IMR-90 (cell line): ENCODE measurements at regions not wholly inside any gene's neighbourhood (a gene's known extent, or its start where the extent isn't known, plus 50 kb on each side); places are given as distances from the start of the nearest gene placed in this dataset.

ENCODE experiments used
- ATAC-seq: fragments of 200-7000 bp; cut with Tn5 transposase; 2 replicates; pipeline ENCODE4 v1.9.1; 2020; ENCODE audit warnings: low read depth, mild to moderate bottlenecking, moderate library complexity
- BruUV-seq: library from RNA; stranded (reverse); fragments of 400-500 nt; replicated peaks from 2 replicates; lab custom pipeline; 2021; lab: Mats Ljungman, UMichigan
- CTCF ChIA-PET: fragments of 300-600 bp; formaldehyde crosslinking; extraction: SDS; loops from one replicate; lab custom pipeline; 2021; ENCODE audit warnings: antibody characterized with exemption; lab: Yijun Ruan, JAX
- POLR2A ChIA-PET: fragments of 300-600 bp; sonication (Branson Sonifier 250); formaldehyde crosslinking; loops from one replicate; lab custom pipeline; 2022; ENCODE audit warnings: antibody characterized with exemption; ENCODE audit not compliant: unreplicated experiment; lab: Charles Lee
- DNase-seq: peaks from one replicate; pipeline ENCODE4 v3.0.0; 2013
- H2AFZ ChIP-seq: replicated peaks from 2 replicates; pipeline ENCODE3; 2013; ENCODE audit warnings: low read length, mild to moderate bottlenecking; ENCODE audit not compliant: poor library complexity
- H2AK5ac ChIP-seq: 2 replicates; pipeline ENCODE4 v1.6.1; 2013; ENCODE audit warnings: low read depth, low read length, inconsistent platforms
- H2AK9ac ChIP-seq: replicated peaks from 2 replicates; pipeline ENCODE3; 2013; ENCODE audit warnings: mild to moderate bottlenecking, low read depth, low read length, moderate library complexity; ENCODE audit not compliant: poor library complexity
- H2BK120ac ChIP-seq: 2 replicates; pipeline ENCODE4 v1.6.1; 2013; ENCODE audit warnings: low read depth, low read length, inconsistent platforms
- H2BK15ac ChIP-seq: 3 replicates; pipeline ENCODE4 v1.6.1; 2013; ENCODE audit warnings: low read depth, low read length, inconsistent platforms
- H2BK20ac ChIP-seq: 2 replicates; pipeline ENCODE4 v1.6.1; 2013; ENCODE audit warnings: low read depth, mild to moderate bottlenecking, inconsistent platforms, low read length, moderate library complexity
- H2BK5ac ChIP-seq: 2 replicates; pipeline ENCODE4 v1.6.1; 2013; ENCODE audit warnings: mild to moderate bottlenecking, low read depth, low read length, inconsistent platforms; ENCODE audit not compliant: poor library complexity, severe bottlenecking
- H3K14ac ChIP-seq: replicated peaks from 2 replicates; pipeline ENCODE4 v1.6.1; 2013; ENCODE audit warnings: low read depth, low read length, inconsistent platforms
- H3K18ac ChIP-seq: 2 replicates; pipeline ENCODE4 v1.6.1; 2013; ENCODE audit warnings: low read depth, low read length, control low read depth
- H3K23ac ChIP-seq: 2 replicates; pipeline ENCODE4 v1.6.1; 2013; ENCODE audit warnings: low read depth, low read length, inconsistent platforms
- H3K27ac ChIP-seq: 2 replicates; pipeline ENCODE4 v1.5.1; 2013; ENCODE audit warnings: mild to moderate bottlenecking, control low read depth, low read length; ENCODE audit not compliant: insufficient read depth
- H3K27me3 ChIP-seq: 2 replicates; pipeline ENCODE4 v1.6.1; 2013; ENCODE audit warnings: low read length; ENCODE audit not compliant: control insufficient read depth, insufficient read depth
- H3K36me3 ChIP-seq: 2 replicates; pipeline ENCODE4 v1.6.1; 2013; ENCODE audit warnings: low read length, mixed read lengths; ENCODE audit not compliant: control insufficient read depth, insufficient read depth
- H3K4ac ChIP-seq: 2 replicates; pipeline ENCODE4 v1.6.1; 2013; ENCODE audit warnings: low read depth, low read length, inconsistent platforms
- H3K4me1 ChIP-seq: 2 replicates; pipeline ENCODE4 v1.6.1; 2013; ENCODE audit warnings: low read length, mixed read lengths; ENCODE audit not compliant: control insufficient read depth, insufficient read depth
- H3K4me2 ChIP-seq: 2 replicates; pipeline ENCODE4 v1.6.1; 2013; ENCODE audit warnings: low read depth, mild to moderate bottlenecking, control low read depth, low read length, moderate library complexity
- H3K4me3 ChIP-seq: 2 replicates; pipeline ENCODE4 v1.5.1; 2013; ENCODE audit warnings: low read depth, mild to moderate bottlenecking, control low read depth, low read length, moderate library complexity; ENCODE audit not compliant: insufficient read depth
- H3K56ac ChIP-seq: 2 replicates; pipeline ENCODE4 v1.6.1; 2013; ENCODE audit warnings: low read length, inconsistent platforms; ENCODE audit not compliant: insufficient read depth; ENCODE audit errors: extremely low read depth
- H3K79me1 ChIP-seq, 2 experiments: 2 replicates each; pipeline ENCODE4 v1.6.1; 2013; ENCODE audit warnings: low read length in 2 of 2, inconsistent platforms in 1 of 2, low read depth in 1 of 2
- H3K9ac ChIP-seq: 2 replicates; pipeline ENCODE4 v1.6.1; 2013; ENCODE audit warnings: low read depth, low read length, control low read depth
- H3K9me1 ChIP-seq: 2 replicates; pipeline ENCODE4 v1.6.1; 2013; ENCODE audit warnings: low read length, inconsistent platforms; ENCODE audit not compliant: insufficient read depth
- H3K9me3 ChIP-seq: 2 replicates; pipeline ENCODE4 v1.6.1; 2013; ENCODE audit warnings: low read length; ENCODE audit not compliant: control insufficient read depth, insufficient read depth
- H4K20me1 ChIP-seq: 2 replicates; pipeline ENCODE4 v1.6.1; 2013; ENCODE audit warnings: low read length, inconsistent platforms; ENCODE audit not compliant: insufficient read depth
- H4K5ac ChIP-seq: 2 replicates; pipeline ENCODE4 v1.6.1; 2013; ENCODE audit warnings: mild to moderate bottlenecking, low read depth, low read length, control low read depth
- H4K8ac ChIP-seq, 2 experiments: 2 replicates each; pipeline ENCODE4 v1.6.1; 2013; ENCODE audit warnings: low read depth in 2 of 2, low read length in 2 of 2, control low read depth in 1 of 2, inconsistent platforms in 1 of 2
- H4K91ac ChIP-seq: 2 replicates; pipeline ENCODE4 v1.6.1; 2013; ENCODE audit warnings: low read depth, low read length, inconsistent platforms; ENCODE audit not compliant: insufficient read depth
- CHD1 ChIP-seq: IDR thresholded peaks from 2 replicates; pipeline ENCODE4 v1.6.1; 2012; ENCODE audit warnings: low read depth, low read length, improper control_type of control experiment
- SMC3 ChIP-seq: fragments of 150-350 bp; IDR thresholded peaks from 2 replicates; pipeline ENCODE4 v1.6.1; 2016; ENCODE audit warnings: low read depth, mild to moderate bottlenecking, antibody characterized with exemption, low read length, moderate library complexity
- WGBS, 2 experiments: methylation state at CpG; one replicate each; pipeline versions ENCODE4 v1.1.5 to v1.1.7; 2013; ENCODE audit warnings: missing lambda C conversion rate in 2 of 2; ENCODE audit not compliant: insufficient read length in 1 of 2; ENCODE audit errors: extremely low coverage in 2 of 2; 5-methylcytosine and 5-hydroxymethylcytosine counted together
- dilution Hi-C: fragments of 300-500 bp; cut with HindIII; formaldehyde crosslinking; loops from one replicate; pipeline ENCODE4 v1.14.3; 2018; ENCODE audit warnings: low sequenced_read_pairs; ENCODE audit not compliant: unreplicated experiment
- in situ Hi-C: fragments of 300-500 bp; cut with MboI; formaldehyde crosslinking; loops from 3 replicates; pipeline ENCODE4 v1.14.3; 2019; ENCODE audit warnings: low sequenced_read_pairs, inconsistent platforms, mixed read lengths
- intact Hi-C: fragments of 100-400 bp; cut with micrococcal nuclease; formaldehyde crosslinking; loops from 2 replicates; pipeline ENCODE4 v1.10.0; 2022
- TF ChIP-seq, protein P1 (sequence below): fragments of 150-350 bp; IDR thresholded peaks from 2 replicates; pipeline ENCODE4 v1.6.1; 2016; ENCODE audit warnings: low read depth, mild to moderate bottlenecking, low read length, moderate library complexity, borderline replicate concordance

DNA sequence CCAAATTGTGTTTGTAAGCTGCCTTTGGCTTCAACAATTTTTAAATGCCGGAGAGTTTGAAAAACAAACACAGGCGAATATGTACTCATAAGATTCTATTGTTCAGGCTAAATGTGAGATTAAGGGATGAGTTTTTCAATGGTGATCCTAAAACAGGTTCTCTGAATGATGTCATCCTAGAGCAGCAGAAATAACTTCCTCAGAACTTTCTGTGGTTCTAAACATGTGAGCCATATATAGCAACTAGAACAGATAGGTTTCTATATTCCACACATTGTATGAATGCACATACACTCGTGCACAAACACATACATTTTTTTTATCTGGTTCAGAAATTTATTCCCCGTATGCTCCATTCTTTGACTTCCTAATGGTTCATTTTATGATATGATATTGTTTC, 1352.2 kb downstream of the CDH8 start:
- Histone ChIP-seq H3K23ac (no peak overlapping the region), H3K9ac (no peak overlapping the region), H4K8ac (no peak overlapping the region), H3K9me3 (peaks cover 10% of the 10 kb centered on the region; the same call in 1 of the 2 replicates), H3K56ac (no peak overlapping the region), H4K91ac (no peak overlapping the region), H3K4me2 (no peak overlapping the region), H3K27ac (no peak overlapping the region), H3K4me1 (no peaks in the 10 kb centered on the region), H2AFZ (no peak overlapping the region), H2AK9ac (no peak overlapping the region), H3K18ac (no peak overlapping the region), H4K20me1 (no peaks in the 10 kb centered on the region), H3K27me3 (no peaks in the 10 kb centered on the region), H3K14ac (no peak overlapping the region), H4K5ac (no peak overlapping the region), H3K4ac (no peak overlapping the region), H2BK20ac (no peak overlapping the region), H2BK5ac (no peak overlapping the region), H2BK15ac (no peak overlapping the region), H2BK120ac (no peak overlapping the region), H3K79me1 (no peaks in the 10 kb centered on the region), H3K36me3 (no peaks in the 10 kb centered on the region), H3K9me1 (no peaks in the 10 kb centered on the region), H2AK5ac (no peak overlapping the region), H3K4me3 (no peak overlapping the region)
- POLR2A ChIA-PET, result no interaction called here
- dilution Hi-C loops (no loop called here), in situ Hi-C loops (no loop called here), intact Hi-C loops (no loop called here)
- ATAC-seq (no peak), DNase-seq (no peak)
- no CpG with 5 or more reads among the region's 4 CpGs for WGBS, 2 experiments
- TF ChIP-seq, protein P1, sequence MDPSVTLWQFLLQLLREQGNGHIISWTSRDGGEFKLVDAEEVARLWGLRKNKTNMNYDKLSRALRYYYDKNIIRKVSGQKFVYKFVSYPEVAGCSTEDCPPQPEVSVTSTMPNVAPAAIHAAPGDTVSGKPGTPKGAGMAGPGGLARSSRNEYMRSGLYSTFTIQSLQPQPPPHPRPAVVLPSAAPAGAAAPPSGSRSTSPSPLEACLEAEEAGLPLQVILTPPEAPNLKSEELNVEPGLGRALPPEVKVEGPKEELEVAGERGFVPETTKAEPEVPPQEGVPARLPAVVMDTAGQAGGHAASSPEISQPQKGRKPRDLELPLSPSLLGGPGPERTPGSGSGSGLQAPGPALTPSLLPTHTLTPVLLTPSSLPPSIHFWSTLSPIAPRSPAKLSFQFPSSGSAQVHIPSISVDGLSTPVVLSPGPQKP, result no peak
- no peak for TF ChIP-seq CHD1
- no peak for TF ChIP-seq SMC3
- no TSS peak for BruUV-seq
- CTCF ChIA-PET, result no interaction called here
